Kidney epithelial cell (primary cell): ENCODE measurements at regions not wholly inside any gene's neighbourhood (a gene's known extent, or its start where the extent isn't known, plus 50 kb on each side); places are given as distances from the start of the nearest gene placed in this dataset.
"Not testable (repeated sequence)": the region's sequence is repeated elsewhere in the genome, so short reads cannot be mapped to it uniquely, and the experiment has no call there.

Source experiments
- DNase-seq: peaks from one replicate; pipeline ENCODE4 v3.0.0-alpha.2; 2010; ENCODE audit warnings: low read depth
- H3K27me3 ChIP-seq: 2 replicates; pipeline ENCODE4 v1.6.0; 2011; ENCODE audit warnings: low read length; ENCODE audit not compliant: control insufficient read depth, insufficient read depth
- H3K36me3 ChIP-seq: 2 replicates; pipeline ENCODE4 v1.5.1; 2011; ENCODE audit warnings: low read length; ENCODE audit not compliant: control insufficient read depth, insufficient read depth
- H3K4me3 ChIP-seq: 2 replicates; pipeline ENCODE4 v1.5.1; 2011; ENCODE audit warnings: low read depth, mild to moderate bottlenecking, control low read depth, low read length
- CTCF ChIP-seq: IDR thresholded peaks from 2 replicates; pipeline ENCODE4 v1.5.1; 2011; ENCODE audit warnings: mild to moderate bottlenecking, moderate library complexity, low read length, control low read depth, inconsistent platforms; ENCODE audit not compliant: insufficient read depth, poor library complexity, severe bottlenecking

- TF ChIP-seq CTCF: no peak
- no peak overlapping the region for H3K4me3 ChIP-seq
- H3K36me3 ChIP-seq: no peaks in the 10 kb centered on the region
- DNase-seq: no peak
- H3K27me3 ChIP-seq: no peaks in the 10 kb centered on the region
Observed at GRCh38 chr2:117336496-117336895, 478.0 kb upstream of the DDX18 start.

DNA sequence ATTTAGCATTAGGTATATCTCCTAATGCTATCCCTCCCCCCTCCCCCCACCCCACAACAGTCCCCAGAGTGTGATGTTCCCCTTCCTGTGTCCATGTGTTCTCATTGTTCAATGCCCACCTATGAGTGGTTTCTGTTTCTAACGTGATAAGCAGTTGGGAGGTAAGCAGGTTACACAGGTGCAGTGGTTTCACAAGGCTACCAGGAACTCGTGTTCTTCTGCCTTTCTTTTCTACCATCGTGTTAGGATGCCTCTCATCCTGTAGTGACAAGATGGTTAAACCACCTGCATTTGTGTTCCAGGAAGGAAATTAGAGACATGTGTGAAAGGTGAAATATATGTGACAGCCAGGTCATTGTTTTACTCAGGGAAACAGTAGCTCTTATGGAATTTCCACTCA, 476.5 kb upstream of the DDX18 start:
- not testable (repeated sequence) for H3K36me3 ChIP-seq, DNase-seq, H3K27me3 ChIP-seq, H3K4me3 ChIP-seq

DNA sequence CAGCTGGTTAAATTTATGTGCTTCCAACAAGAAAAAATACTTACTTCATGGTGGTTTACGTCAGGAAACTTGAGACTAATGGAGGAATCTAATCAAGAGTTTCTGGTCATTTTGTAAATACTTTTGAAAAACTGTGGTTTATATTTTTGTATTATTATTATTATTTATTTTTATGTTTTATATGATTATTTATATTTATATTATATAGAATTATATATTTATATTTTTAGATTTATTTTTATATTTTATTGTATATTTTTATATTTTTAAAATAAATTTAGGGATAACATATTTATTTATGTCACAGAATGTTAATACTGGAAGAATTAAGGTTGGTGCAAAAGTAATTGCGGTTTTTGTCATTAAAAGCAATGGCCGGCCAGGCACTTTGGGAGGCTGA, 474.5 kb upstream of the DDX18 start:
- no peak for TF ChIP-seq CTCF
- no peak for DNase-seq
- no peaks in the 10 kb centered on the region for H3K36me3 ChIP-seq
- no peak overlapping the region for H3K4me3 ChIP-seq
- no peaks in the 10 kb centered on the region for H3K27me3 ChIP-seq

DNA sequence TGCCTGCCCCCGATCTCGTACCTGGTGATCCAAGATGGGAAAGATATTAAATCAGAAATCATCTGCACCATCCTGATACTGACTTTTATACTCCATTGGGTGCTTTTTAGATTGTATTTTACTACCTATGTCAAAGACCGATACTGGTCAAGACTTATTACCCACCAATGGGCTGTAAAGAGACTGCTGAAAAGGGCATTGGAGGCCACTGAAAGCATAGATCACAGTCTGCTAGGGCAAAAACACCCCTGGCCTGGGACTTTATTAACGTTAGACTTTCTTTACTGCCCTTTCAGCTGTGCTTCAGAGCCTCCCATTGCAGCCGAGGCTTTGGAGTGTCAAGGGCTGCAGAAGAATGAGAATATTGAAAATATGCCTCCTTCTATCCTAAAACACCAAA, 472.8 kb upstream of the DDX18 start:
- DNase-seq: no peak
- no peak for TF ChIP-seq CTCF
- Histone ChIP-seq H3K27me3 (no peaks in the 10 kb centered on the region), H3K4me3 (no peak overlapping the region), H3K36me3 (no peaks in the 10 kb centered on the region)

DNA sequence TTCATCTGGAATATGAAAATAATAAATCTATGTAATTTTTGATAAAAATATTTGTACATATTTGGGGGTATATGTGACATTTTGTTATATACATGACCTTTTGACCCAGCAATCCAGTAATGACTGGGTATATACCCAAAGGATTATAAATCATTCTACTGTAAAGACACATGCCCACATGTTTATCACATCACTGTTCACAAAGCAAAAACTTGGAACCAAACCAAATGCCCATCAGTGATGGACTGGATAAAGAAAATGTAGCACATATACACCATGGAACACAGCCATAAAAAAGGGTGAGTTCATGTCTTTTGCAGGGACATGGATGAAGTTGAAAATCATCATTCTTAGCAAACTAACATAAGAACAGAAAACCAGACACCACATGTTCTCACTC, 472.1 kb upstream of the DDX18 start:
- no peaks in the 10 kb centered on the region for H3K27me3 ChIP-seq
- no peaks in the 10 kb centered on the region for H3K36me3 ChIP-seq
- no peak overlapping the region for H3K4me3 ChIP-seq
- DNase-seq: no peak
- no peak for TF ChIP-seq CTCF

GRCh38 chr2:117349687-117350086, 464.8 kb upstream of the DDX18 start:
- no peak for TF ChIP-seq CTCF
- H3K36me3 ChIP-seq: no peaks in the 10 kb centered on the region
- no peak overlapping the region for H3K4me3 ChIP-seq
- DNase-seq: no peak
- no peaks in the 10 kb centered on the region for H3K27me3 ChIP-seq

- Histone ChIP-seq H3K4me3 (no peak overlapping the region), H3K27me3 (no peaks in the 10 kb centered on the region), H3K36me3 (no peaks in the 10 kb centered on the region)
- no peak for DNase-seq
- no peak for TF ChIP-seq CTCF
Observed at GRCh38 chr2:117351396-117351795, 463.1 kb upstream of the DDX18 start.
